MV-4-11 (cell line): ENCODE measurements at regions not wholly inside any gene's neighbourhood (a gene's known extent, or its start where the extent isn't known, plus 50 kb on each side); places are given as distances from the start of the nearest gene placed in this dataset.

Experiments used
- DNase-seq: peaks from one replicate; lab custom pipeline; 2025; lab: John Stamatoyannopoulos, UW

DNA sequence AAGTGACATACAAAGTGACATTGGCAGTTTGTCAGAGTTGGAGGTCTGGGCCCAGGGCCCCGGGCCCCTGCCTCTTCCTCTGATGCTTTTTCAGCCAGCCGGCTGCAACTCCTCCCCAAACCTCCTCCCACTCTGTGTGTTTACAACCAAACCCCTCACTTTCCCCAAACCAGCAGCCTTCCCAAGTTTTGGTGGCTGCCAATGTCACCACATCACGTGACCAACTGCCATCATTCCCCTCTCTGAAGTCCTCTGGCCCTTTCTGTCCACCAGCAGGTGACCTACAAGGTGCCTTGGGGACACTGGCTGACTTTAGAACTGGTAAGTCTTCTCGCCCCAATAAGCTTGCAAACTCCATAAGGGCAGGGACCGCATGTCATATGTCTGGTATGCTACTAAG lies 357.7 kb downstream of the BCOR start:
- no peak for DNase-seq

- no peak for DNase-seq
Measured at GRCh38 chrX:39741904-39742303, 355.9 kb downstream of the BCOR start.

DNA sequence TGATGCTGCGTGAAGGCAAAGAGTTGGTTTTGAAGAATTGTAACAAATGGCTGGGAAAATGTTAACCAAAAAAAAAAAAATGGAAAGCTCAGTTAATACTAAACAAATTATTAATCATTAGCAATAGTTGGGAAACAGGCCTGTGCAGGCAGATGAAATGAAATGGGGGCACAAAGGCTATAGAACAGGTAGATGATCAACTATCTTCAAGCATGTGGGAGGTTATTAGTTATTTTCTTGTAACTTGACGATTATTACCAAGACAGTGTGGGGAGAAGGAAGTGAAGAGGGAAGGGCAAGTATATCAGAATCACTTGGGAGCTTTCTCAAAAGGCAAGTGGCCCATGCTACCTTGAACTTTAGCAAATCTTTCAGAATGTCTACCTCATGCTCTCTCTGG lies 351.9 kb downstream of the BCOR start:
- DNase-seq = no peak

GRCh38 chrX:39749135-39749534 lies 348.6 kb downstream of the BCOR start:
- DNase-seq = peak; percentile 8

DNA sequence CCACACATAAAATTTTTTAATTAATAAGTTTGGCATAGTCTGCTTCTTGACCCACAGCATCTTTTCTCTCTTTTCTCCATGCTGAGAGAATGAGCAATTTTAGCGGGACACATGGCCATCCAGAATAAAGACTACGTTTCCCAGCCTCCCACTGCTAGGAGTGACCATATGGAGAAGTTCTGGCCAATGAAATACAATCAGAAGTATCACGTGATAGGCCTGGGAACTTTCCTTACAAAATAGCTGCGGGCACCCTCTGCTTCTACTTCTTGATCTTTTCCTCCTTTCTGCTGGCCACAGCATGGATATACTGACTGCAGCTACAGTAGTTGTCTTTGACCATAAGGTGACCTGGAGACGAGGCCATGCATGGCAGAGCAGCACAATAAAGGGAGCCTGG lies 348.0 kb downstream of the BCOR start:
- peak; percentile 82 for DNase-seq

DNA sequence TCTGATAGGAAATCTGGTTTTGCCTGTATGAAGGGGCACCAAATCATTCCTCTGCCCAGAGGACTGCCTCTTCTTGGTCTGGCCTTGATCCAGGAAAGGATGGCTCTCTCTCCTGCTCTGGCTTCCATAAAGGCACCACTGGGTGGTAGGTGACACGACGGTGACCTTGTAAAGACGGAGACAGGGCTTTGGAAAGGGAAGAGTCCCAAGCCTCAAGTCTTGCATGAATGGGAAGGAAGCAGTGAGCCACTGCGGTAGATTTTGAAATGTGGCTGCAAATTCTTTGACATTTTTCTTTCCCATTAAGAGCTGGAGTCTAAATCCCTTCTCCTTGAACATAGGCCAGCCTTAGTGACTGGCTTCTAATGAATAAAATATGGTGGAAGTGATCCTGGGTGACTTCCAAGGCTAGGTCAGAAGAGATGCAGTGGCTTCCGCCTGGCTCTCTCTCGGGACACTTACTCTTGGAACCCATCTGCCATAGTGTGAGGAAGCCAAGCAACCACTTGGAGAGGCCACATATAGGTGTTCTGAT lies 347.4 kb downstream of the BCOR start:
- DNase-seq = peak; percentile 77

- DNase-seq = peak; percentile 95
Measured at GRCh38 chrX:39750848-39751247, 346.9 kb downstream of the BCOR start.

DNA sequence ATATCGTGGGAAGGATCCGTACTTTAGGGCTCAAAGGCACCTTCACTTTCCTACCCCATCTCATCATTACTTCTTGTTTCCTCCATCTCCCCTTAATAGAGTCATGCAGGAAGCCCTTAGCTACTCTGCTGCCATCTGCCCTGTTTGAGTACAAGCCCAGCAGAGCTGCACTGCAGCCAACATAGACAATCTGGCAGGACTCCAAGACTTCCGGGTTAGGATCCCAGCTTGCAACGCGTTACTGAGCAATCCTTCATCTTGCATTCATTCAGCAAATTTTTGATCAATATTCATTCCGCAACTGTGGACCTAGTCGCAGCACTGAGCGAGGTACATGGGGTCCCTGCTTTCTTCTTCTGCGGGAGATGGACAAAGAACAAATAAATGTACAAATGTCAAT lies 344.9 kb downstream of the BCOR start:
- DNase-seq = peak; percentile 19

- no peak for DNase-seq
Measured at GRCh38 chrX:39753293-39753996, 344.3 kb downstream of the BCOR start.

- DNase-seq = peak; percentile 80
Measured at GRCh38 chrX:39755143-39756032, 342.4 kb downstream of the BCOR start.

- no peak for DNase-seq
Measured at GRCh38 chrX:39756086-39756883, 341.5 kb downstream of the BCOR start.

DNA sequence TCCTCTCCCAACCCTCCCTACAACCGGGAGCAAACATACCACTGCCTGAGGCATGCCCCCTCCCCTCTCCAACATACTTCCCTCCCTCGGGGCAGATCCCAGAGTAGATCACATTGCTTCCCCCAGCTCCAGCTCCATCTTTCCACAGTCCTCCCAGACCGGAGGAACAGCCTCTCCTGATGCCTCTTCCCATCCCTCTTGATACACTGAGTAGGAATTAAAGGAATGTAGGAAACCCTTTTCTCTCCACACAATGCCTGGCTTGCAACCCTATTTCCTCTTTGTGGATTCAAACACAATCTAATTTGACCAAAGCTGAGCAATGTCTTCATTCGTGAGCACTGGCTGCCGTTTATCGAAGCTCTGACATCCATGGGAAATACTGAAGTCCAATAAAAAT lies 339.8 kb downstream of the BCOR start:
- no peak for DNase-seq

DNA sequence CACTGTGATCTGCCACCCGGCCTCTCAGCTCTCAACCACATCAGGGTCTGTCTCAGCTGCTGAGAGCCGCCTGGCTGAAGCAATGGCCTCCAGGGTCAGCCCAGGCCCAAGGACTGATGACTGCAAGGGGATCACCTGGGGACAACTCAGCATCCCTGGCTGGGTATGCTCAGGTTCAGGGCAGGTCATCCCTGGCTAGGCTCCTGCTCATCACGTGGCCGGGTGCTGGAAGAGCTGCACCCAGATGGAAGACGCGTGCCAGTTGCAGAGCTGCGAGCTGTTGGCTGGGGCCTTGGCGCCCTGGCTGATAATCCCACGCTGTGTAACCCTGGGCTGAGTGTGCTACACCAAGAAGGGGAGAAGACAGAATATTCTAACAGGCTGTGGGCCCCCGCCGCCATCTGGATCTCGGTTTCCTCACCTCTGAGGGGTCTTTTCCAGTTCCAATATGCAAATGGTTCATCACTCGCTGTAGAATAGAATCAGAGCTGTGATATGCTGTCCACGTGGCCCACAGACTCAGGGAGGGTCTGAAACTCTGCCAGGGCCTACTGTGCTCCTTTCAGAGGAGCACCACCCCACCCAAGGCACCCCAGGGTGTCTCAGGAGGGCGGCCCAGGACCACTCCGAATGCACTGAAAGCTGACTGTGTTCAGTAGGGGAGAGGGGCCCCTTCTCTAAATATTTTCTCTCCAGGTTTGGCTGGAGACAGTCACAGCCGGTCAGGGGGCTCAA lies 338.8 kb downstream of the BCOR start:
- no peak for DNase-seq

GRCh38 chrX:39759526-39760224 lies 338.1 kb downstream of the BCOR start:
- no peak for DNase-seq

- DNase-seq = no peak
Measured at GRCh38 chrX:39760930-39761329, 336.8 kb downstream of the BCOR start.

GRCh38 chrX:39762266-39762841 lies 335.4 kb downstream of the BCOR start:
- DNase-seq = peak; percentile 3

- no peak for DNase-seq
Measured at GRCh38 chrX:39764441-39764914, 333.3 kb downstream of the BCOR start.

GRCh38 chrX:39765327-39765726 lies 332.4 kb downstream of the BCOR start:
- DNase-seq = no peak

DNA sequence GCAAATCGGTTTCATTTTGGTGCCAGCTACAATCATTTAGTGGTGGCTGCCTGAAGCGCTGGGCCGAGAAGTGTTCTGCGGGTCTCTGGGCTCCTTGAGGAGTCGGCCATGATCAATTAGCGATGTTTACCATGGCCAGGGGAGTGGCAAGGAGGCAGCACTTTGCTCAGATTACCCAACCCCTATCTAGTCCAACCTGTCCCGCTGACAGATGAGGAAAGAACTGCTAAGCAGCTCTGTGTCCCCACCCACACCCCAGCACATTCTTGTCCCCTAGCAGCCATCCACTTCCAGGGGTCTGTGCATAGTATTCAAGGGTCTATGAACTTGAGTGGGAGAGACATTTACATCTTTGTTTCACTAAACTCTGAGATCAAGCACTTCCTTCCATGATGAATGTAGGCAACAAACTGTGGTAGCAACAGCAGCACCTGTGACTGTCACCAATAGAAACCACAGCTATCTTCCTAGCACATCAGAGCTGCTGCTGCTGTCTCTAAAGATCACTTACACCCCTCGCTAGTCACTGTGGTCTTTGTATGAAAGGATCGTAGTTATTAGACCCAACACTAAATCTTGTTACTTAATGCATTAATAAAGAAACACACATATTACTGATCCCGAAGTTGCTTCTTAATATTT lies 331.6 kb downstream of the BCOR start:
- DNase-seq = no peak

DNA sequence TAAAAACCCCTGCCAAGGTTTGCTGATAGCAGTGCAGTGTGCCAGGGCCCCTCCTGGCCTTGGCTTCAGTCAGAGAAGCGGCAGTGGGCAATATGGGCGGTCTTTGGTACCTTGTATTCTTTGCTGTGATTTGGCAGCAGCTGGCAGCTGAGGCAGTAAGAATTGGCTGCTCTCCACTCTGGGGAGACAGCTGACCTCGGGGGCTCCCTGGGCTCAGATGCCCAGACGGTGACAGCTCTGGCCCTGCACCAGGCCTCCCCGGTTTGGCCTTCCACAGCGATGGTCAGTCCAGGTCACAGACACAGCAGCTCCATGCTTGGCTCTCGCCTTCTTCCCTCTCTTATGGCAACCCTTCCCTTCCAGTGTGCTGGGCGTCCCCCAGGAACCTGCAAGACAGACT lies 330.9 kb downstream of the BCOR start:
- no peak for DNase-seq
